ENCODE measurements at regions not wholly inside any gene's neighbourhood (a gene's known extent, or its start where the extent isn't known, plus 50 kb on each side); places are given as distances from the start of the nearest gene placed in this dataset.

GRCh38 chr12:14279845-14280244, 85.6 kb upstream of the ATF7IP start:
- no peak for DNase-seq (ENCODE audit: low spot score)

GRCh38 chr12:14280921-14281320, 84.6 kb upstream of the ATF7IP start:
- no peak for DNase-seq (ENCODE audit: low spot score)

DNA sequence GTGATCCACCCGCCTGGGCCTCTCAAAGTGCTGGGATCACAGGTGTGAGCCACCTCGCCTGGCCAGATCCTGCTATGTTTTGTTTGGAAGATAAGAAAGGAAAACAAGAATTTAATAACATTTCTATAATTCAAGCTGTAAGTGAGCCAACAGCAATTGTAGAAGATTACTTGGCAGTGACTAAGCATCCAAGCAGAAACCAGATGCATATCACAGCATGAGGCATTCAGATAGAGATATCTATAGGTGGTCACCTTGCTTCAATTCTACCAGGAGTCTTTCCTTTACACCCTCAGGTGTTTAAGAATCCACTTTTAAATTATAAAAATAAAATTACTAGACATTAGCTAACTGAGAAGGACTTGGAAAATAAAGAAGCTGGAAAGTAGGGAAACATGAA, 83.9 kb upstream of the ATF7IP start:
- no peak for DNase-seq (ENCODE audit: low spot score)

DNA sequence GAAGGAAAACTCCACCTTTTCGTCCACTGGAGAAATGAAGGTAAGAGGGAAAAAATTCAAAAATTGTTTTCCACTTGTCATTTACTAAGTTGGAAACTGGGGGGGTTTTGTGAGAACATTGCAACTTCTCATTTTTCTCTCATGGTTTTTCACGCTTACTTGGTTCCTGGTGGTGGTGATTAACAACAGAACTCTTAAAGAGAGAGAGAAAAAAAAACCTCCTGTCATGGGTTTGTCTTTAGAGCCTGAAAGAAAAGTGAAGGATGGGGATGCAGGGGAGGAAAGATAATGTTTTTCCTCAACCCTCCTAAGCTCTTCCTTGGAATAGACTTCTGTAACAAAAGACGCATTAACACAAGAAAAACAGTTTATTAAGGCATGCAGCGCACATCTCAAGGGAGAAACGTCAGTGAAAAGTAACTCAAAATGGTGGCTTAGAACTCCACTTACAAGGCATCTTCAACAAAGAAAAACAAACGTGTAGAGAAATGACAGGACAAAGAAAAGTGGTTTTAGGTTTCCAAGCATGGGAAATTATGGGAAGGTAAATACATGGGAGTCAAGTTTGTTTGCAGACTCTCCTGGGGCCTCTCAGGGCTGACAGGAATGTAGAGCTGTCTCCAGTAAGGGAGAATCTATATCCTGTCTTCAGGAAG, 81.9 kb upstream of the ATF7IP start:
- DNase-seq (ENCODE audit: low spot score): no peak

DNA sequence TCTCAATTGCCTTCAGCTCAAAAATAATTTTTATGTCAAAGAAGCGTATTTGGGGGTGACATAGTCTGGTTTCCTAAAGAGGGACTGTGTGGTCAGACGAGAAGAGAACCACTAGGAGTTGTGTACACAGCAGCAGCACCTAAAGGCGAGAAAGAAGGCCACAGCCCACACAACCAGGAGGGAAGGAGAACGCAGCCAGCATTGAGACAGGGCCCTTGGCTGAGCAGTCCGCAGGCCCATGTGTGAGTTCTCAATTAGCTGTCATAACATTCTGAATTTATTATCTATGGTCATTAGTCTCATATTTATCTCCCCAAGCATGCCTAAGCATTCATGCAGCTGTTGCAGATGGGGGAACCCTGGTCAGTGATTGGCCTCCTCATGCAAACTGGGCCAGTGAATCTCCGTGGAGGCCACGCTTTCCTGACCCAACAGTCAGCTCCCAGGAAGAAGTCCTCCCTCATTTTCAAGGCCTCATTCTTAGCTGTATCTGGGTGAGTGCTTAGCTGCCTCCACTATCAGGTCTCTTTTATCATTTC, 81.2 kb upstream of the ATF7IP start:
- DNase-seq (ENCODE audit: low spot score): no peak

- no peak for DNase-seq (ENCODE audit: low spot score)
These were observed 75.9 kb upstream of the ATF7IP start for GRCh38 chr12:14289601-14290000.

- DNase-seq (ENCODE audit: low spot score): no peak
These were observed 74.5 kb upstream of the ATF7IP start for GRCh38 chr12:14290951-14291350.

DNA sequence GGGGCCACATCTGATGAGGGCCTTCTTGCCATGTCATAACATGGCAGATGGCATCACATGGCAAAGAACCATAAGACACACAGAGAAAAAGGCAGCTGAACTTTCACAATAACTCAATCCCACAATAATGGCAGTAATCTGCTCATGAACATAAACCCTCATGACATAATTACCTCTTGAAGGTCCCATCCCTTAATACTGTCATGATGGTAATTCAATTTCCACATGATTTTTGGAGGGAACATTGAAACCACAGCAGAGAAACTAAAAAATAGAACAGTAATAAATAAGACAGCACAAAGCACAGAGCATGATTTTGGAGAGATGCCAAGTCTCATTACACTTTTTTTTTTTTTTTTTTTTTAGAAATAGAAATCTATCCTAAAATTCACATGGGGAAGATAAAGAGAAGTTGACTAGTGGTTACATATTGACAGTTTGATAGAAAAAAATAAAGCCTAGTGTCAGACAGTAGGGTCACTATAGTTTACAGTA, 61.8 kb upstream of the ATF7IP start:
- DNase-seq (ENCODE audit: low spot score): no peak

GRCh38 chr12:14307004-14307403, 58.5 kb upstream of the ATF7IP start:
- DNase-seq (ENCODE audit: low spot score): no peak

GRCh38 chr12:14308516-14308915, 57.0 kb upstream of the ATF7IP start:
- no peak for DNase-seq (ENCODE audit: low spot score)

DNA sequence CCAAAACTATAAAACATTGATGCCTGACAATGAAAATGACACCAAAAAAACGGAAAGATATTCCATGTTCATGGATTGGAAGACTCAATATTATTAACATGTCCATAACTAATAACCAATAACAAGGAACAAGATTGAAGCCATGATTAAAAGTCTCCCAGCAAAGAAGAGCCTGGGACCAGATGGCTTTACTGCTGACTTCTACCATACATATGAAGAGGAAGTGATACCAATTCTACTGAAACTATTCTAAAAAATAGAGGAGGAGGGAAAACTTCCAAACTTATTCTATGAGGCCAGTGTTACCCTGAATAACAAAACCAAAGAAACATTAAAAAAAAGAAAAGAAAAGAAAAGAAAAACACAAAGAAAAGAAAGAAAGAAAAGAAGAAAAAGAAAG, 54.6 kb upstream of the ATF7IP start:
- DNase-seq (ENCODE audit: low spot score): no peak

- no peak for DNase-seq (ENCODE audit: low spot score)
These were observed 51.9 kb upstream of the ATF7IP start for GRCh38 chr12:14313379-14314138.

DNA sequence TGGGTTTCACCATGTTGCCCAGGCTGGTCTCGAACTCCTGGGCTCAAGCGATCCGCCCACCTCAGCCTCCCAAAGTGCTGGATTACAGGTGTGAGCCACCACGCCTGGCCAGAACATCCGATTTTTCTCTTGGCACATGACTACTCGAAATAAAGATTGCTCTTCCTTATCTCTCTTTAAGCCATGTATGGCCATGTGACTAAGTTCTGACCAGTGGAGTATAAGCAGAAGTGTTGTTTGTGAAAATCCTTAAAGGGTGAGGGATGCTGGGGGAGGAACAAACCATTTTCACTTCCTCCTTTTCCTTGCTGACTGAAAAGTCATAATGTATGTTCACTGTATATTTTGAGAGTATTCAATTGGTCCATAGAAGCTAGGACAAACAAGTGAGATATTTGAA, 50.7 kb upstream of the ATF7IP start:
- no peak for DNase-seq (ENCODE audit: low spot score)

GRCh38 chr12:14315501-14315900, 50.0 kb upstream of the ATF7IP start:
- DNase-seq (ENCODE audit: low spot score): no peak
